GM18511 (cell line): ENCODE measurements at regions not wholly inside any gene's neighbourhood (a gene's known extent, or its start where the extent isn't known, plus 50 kb on each side); places are given as distances from the start of the nearest gene placed in this dataset.
"Not testable (repeated sequence)": the region's sequence is repeated elsewhere in the genome, so short reads cannot be mapped to it uniquely, and the experiment has no call there.

Experiments
- ATAC-seq: cut with Tn5 transposase; IDR thresholded peaks from one replicate; pipeline ENCODE4 v1.9.1; 2021; ENCODE audit warnings: mild to moderate bottlenecking, moderate library complexity; ENCODE audit not compliant: unreplicated experiment

DNA sequence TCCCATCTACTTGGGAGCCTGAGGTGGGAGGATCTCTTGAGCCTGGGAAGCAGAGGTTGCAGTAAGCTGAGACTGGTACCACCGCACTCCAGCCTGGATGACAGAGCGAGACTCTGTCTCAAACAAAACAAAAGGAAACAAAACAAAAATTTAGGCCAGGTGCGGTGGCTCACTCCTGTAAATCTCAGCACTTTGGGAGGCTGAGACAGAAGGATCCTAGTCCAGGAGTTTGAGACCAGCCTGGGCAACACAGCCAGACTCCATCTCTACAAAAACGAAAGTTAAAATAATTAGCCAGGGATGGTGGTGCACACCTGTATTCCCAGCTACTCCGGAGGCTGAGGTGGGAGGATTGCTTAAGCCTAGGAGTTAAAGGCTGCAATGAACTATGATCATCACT is 183.2 kb upstream of the ZNF217 start:
- no peak for ATAC-seq

DNA sequence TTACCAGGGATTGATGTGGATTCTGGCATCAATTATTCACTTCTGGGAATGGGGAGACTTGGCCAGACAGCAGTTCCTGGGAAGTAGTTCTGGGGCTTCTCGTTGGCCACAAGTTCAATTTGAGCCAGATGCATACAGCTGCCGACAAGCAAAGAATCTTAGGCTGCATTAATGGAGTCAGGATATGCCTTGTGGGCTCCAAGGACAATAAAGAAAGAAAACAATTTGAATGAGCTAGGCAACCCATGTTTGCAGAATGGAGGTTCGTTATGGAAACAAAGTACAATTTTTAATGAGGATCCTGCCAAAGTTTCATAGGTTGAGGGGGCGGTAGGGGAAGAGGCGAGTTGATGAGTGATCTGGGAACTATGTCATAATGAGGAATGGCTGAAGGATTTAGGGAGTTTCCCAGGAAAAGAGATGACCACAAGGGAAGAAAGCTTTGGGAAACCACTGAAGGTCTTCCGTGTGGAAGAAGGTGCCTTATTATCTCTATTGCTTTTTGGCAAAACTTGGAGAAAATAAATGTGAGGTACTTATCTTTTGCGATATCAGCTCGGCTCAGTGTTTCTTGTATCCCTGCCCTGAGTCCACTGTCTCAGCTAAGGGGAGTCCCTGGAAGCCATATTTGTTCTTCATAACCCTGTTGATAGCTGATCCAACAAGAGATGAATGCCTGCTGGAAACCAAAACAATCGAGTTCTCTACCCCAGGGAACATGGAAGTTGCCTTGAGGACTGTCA is 181.0 kb upstream of the ZNF217 start:
- ATAC-seq, result no peak

DNA sequence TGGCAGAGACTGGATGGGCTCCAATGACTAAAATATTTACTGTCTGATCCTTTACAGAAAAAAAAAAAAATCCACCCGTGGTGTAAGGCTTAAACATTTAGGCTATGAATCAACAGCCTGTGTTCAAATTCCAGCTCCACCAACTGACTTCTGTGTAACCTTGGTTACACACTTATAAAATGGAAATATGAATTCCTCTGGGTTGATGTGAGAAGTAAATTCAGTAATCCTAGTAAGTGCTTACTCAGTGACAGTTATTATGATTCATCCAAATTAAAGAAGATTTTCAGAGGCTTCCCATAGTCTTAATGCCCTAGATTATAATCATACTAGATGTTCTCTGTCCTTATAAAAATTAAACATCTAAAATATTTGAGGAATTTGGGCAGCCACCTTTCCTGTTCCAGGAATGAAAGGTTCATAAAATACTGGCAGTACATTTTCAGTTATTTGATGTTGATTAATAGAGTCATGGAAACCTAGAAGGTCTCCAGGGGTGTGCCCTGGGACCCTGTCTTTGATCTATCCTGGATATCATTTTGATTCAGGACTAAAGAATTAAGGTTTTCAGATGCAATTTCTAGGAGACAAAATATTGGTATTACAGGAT is 180.3 kb upstream of the ZNF217 start:
- ATAC-seq, result no peak

DNA sequence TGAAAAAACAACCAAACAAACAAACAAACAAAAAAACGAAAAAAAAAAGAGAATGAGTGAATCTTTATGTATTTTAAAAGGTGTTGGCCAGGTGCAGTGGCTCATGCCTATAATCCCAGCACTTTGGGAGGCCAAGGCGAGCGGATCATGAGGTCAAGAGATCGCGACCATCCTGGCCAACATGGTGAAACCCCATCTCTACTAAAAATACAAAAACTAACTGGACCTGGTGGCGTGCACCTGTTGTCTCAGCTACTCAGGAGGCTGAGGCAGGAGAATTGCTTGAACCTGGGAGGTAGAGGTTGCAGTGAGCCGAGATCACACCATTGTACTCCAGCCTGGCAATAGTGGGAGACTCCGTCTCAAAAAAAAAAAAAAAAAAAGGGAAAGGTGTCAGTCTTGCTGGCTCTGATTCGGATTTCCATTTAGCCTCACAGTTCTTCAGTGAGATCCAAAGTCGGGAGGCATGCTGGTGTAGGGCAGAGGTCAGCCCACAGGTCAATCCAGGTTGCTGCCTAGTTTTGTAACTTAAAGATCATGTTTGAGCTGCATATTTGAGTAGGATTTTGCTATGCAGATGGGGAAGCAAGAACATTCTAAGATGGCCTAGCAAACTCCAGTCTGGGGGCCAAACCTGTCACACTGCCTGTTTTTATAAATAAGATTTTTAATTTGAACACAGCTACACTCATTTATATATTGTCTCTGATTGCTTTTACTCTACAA is 179.6 kb upstream of the ZNF217 start:
- not testable (repeated sequence) for ATAC-seq

DNA sequence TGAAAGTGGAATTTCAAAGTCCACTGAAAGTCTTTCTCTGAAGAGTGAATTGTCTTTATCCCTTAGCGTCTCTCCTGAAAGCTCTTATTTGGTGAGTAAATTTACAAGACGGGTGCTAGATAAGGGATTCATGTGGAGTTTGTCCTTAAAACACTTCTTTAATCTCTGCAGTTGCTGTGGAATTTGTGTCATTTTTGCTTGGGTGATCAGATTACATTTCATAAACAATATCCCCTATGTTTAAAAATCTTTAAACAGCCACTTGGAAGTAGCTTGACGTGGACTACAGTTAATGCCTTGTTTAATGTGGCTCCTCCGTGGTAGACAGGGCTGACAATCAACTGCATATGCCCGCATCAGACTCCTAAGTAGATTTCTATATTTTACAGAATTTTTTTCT is 175.4 kb upstream of the ZNF217 start:
- ATAC-seq, result no peak

DNA sequence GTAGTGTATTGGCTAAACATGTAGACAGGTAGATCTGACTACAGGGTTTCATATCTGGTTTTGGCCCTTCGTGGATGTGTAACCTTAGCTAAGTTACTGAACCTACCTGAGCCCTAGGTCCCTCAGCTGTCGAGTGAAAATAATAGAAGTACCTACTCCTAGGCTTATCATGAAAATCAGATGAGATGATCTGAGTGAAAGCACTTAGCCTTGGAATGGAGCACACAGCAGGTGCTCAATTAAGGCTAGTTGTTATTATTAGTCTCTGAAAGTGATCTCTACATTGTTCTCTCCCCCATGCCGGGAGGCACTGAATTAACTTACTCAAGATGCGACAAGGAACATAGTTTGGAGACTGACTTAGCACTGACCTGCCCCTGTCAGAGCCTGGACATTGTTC is 174.7 kb upstream of the ZNF217 start:
- no peak for ATAC-seq

DNA sequence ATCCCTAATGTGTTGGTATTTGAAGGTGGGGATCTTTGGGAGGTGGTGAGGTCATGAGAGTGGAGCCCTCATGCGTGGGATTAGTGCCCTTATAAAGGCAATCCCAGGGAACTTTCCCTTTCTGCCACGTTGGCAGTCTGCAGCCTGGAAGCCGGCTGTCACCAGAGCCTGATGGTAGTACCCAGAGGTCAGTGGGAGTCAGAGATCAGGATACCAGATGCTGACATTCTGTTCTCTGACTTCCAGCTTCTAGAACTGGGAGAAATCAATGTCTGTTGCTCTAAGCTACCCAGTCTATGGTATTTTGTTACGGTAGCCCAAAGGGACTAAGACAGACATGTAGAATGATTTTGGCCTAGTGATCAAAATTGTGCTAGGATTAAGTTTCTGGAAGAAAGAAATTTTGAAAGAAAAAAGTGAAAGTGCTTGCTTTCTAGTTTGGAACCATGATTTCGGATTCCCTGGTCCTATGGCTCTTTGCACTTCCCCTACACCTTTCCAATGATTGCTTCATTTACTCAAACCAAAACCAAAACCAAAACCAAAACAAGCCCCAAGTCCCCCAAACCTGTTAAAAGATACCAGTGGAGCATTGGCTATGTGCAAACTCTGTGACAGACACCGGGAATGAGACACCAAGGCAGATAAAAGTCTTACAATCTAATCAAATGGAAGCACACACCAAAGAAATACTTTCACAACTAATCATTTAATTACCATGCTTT is 173.7 kb upstream of the ZNF217 start:
- no peak for ATAC-seq

DNA sequence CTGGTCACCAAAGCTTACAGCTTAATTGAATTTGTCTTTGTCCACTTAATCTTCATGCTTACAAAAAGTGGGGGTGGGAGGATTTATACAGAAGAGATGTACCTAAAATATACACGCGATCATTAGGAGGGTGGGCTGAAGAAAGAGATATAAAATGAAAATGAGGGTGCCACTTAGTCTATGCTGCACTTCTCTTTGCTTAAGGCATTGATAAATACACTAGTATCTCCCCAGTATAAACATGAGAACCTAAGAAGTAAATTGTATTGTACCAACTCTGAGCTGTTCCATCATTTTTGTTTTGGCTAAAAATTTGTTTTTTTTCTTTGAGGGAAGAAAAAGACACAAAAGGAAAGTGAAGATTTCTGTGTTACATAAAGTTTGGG is 170.8 kb upstream of the ZNF217 start:
- no peak for ATAC-seq

DNA sequence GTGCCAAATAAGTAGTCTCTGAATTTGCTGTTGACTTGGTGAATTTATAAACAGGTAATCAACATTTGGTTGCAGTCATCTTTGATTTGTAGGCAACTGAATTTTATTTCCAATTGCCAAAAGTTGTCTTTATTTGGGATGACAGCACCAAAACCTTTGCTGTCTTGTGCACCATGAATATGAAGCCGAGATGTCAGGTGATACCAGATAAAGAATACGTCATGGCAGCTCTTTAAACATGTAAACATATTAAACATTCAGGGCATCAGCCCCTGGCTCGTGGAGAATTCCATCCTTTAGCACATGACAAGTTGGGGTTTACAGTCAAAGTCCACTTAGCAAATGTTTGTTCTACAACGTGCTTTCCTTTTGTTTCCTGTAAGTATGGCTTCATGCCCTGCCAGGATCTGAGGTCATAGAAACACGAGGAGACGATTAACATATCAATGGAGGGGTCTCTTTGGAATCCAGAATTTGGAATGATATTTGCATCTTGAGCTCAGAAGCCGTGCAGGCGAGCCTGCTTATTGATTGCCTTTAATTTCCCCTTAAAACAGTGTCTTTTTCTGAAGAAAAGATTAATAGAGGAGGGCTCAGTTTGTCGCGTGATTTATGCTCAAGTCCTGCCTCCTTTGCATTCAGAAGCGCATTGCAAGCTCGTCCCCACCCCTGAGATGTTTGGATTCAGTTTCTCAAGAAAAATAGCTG is 170.2 kb upstream of the ZNF217 start:
- no peak for ATAC-seq

DNA sequence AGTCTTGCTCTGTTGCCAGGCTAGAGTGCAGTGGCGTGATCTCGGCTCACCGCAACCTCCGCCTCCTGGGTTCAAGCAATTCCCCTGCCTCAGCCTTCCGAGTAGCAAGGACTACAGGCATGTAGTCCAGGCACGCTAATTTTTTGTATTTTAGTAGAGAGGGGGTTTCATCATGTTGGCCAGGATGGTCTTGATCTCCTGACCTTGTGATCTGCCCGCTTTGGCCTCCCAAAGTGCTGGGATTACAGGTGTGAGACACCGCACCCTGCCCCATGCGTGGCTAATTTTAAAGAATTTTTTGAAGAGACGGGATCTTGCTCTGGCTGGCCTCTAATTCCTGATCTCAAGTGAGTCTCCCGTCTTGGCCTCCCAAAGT is 168.8 kb upstream of the ZNF217 start:
- ATAC-seq, result not testable (repeated sequence)

DNA sequence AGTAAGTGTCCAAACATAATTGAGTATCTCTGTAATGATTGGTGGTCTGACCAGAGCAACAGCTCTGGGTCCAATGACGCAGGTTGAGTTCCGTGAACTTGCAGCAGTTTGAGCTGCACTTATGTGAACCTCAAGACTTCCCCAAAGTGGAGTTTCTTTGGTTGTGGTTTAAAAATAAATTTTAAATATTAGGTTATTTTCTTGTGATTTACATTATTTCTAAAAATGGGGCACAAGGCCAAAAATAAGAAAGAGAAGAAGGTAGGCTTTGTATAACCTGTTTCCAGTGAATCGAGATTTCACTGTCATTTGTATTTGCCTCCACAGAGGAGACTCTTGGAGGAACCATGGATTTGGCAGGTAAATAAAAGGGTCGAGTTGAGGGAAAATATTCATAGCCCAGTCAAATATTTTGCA is 166.4 kb upstream of the ZNF217 start:
- peak; percentile 67 for ATAC-seq

DNA sequence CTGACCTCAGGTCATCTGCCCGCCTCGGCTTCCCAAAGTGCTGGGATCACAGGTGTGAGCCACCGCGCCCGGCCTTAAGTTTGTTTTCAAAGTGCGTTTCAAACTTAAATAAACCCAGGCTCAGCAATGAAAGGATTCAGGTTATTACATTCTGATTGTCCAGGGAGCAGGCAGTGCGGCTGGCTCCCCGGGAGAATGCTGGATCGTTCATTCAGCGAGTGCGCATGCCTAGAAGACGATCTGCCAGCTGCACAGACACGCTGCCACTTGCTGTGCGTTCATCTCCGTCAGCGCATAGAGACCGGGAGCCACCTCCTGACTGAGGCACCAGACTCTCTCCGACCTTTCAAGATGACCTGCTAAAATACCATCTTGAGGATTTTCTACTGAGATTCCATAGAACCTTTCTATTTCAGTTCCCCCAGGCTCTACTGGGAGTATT is 163.9 kb upstream of the ZNF217 start:
- no peak for ATAC-seq

DNA sequence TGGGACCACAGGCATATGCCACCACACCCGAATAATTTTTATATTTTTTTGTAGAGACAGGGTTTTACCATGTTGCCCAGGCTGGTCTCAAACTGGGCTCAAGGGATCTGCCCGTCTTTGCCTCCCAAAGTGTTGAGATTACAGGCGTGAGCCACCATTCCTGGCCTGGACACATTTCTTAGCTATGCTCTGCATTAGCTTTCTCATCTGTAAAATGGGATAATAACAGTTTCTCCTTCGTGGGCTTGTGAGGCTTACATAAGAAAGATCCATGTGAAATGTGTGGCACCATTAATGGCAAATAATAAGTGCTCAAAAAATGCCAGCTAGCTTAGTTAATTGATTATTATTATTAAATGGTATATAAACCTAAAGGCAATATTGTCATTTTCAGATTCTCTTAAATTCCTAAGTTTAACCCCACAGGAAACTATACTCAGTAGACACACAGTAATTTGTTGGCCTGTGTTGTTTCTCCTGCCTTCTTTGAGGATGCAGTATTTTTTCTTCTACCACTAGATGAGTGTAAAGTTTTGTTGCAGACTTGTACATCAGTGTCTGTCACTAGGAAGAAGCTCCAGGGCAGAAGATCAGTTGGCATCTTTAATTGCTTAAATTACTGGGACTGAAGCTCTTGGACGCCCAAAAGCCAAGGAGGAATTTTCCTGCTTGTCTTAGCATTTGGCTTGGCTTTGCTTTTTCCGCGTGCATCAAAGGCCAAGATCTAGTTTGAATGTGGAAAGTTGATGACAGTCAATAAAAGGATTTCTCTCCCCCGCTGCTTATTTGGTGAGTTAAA is 162.3 kb upstream of the ZNF217 start:
- ATAC-seq, result no peak

DNA sequence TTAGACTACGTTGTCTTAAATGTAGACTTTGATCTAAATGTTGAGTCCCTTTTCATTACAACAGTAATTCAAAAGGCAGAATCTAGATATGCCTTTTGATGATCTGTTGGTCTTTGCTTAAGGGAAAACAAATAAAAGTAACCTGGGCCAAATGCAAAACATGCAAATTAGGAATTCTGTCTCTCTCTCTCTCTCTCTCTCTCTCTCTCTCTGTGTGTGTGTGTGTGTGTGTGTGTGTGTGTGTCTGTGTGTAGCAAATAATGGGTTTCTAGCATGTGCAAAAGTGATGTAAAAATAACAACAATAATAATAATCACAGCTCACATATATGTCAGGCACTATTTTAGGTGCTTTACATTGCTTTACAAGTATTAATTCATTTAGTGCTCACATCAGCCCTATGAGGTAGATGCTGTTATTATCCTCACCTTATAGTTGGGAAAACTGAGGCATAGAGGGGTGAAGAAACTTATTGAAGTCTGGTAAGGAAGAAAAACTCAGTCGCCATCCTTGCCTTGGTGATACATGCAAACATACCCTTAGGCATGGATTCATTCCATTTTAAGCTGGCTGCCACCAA is 160.3 kb upstream of the ZNF217 start:
- no peak for ATAC-seq

DNA sequence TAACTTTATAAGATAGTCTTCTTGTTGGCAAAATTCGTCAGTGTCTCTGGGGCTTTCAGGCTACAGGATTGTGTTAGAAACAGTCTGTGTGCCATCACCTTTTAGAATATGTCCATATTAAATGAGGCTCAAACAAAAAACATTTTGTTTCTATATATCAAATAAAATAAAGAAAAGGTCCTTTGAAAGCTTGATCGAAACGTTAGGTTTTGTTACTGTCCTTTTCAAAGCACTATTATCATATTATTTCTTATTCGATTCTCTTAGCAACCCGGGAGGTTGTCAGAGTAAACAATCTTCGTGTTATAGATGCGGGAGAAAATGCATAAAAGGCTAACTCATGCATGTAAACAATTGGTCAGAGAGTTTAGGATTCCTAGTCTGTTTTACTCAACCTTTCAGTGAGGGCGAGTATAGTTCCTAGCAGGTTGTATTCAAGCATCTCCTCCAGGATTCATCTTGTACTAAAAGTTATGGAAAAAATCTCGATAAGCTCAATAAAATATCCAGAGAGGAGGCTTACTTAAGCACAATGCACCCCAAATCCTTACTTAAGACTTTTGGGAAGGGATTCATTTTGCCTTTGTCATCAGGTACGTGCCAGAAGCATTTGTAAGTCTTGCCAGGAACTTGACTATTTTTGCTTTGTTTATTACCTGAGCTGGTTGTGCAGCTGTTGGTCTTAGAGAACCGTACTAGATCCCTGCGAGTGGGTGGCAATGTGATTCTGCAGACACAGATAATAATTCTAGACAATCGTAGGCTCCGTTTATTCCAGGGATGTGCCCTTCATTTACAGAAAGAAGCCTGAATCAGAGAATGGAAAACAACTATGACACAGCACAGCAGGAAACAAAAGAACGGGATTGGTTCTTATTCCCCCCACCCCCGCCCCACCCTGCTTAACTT is 159.6 kb upstream of the ZNF217 start:
- ATAC-seq, result no peak

DNA sequence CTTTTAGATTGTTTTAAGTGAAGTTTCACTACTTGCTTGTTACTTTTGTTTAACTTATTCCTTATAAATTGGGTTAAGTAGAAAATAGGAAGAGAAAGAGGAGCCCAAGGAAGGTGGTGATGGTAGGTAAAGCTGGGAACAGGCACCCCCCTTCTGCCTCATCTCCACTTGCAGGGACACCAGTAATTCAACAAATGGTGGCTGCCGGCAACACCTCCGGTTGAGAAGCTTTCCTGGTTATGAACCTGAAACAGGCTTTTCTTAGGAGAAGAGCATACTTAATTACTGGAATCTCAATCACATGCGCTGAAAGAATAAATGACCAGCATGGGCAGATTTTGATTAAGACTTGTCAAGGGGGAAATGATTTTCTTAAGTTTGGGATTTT is 158.9 kb upstream of the ZNF217 start:
- ATAC-seq, result no peak

DNA sequence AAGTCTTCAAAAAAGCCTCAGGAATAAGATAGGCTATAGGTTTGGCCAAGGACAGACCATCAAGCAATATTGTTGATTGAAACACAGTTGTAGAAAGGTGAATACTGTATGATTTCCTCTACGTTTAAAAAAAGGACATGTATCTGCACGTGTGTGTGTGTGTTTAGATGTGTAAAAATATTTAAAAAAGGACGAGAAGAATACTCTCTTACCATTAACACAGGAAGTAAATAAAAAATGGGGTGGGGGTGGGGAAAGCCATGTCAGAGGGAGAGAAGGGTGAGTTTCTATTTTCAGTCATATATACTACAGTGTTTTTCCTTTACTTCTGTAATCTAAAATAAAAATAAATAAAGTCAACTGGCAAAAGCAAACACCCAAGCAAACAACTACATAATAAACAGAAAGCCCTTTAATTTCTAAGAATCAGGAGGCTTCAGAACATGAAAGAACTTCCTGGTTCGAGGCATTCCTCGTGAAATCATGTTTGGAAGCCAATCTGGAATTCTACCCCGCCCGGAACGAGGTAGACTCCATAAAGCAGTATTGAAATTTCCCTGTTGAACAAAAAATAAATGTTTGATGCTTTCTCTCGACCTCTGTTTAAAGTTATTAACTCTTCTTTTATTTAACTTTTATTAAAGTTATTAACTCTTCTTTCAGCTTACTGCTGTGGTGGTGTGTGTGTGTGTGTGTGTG is 158.1 kb upstream of the ZNF217 start:
- ATAC-seq, result peak; percentile 5
